T-cell (primary cell): ENCODE measurements at regions not wholly inside any gene's neighbourhood (a gene's known extent, or its start where the extent isn't known, plus 50 kb on each side); places are given as distances from the start of the nearest gene placed in this dataset.

ENCODE experiments used
- ATAC-seq, 4 experiments: fragments of 200-7000 bp in 3 of 4; fragments of 150-1000 bp in 1 of 4; cut with Tn5 transposase; replicated peaks in 1 of 4; 1 replicate in 3 of 4; 2 replicates in 1 of 4; pipeline ENCODE4 v1.10.0; 2021; ENCODE audit warnings: moderate library complexity in 3 of 4, mild to moderate bottlenecking in 2 of 4, moderate number of reproducible peaks in 1 of 4
- CTCF ChIA-PET, 2 donors: fragments of 300-600 bp; sonication (Branson Sonifier 250); formaldehyde crosslinking; loops; one replicate each; lab custom pipeline; 2022; ENCODE audit warnings: antibody characterized with exemption in 2 of 2; lab: Charles Lee
- POLR2A ChIA-PET, 2 donors: fragments of 300-600 bp; sonication (Branson Sonifier 250); formaldehyde crosslinking; loops; one replicate each; lab custom pipeline; 2022; ENCODE audit warnings: antibody characterized with exemption in 2 of 2; lab: Charles Lee
- DNase-seq, 35 experiments: peaks; one replicate each; pipeline versions ENCODE4 v3.0.0 to v3.0.0-alpha.2; 2013 to 2023
- H3K27ac ChIP-seq: one replicate; pipeline ENCODE4 v1.5.1; 2013; ENCODE audit warnings: low read length
- H3K27me3 ChIP-seq, 2 experiments: replicated peaks in 1 of 2; 1 replicate in 1 of 2; 2 replicates in 1 of 2; pipeline versions ENCODE4 v1.6.1 to v1.7.0; 2013; ENCODE audit warnings: low read length in 1 of 2, mixed read lengths in 1 of 2; ENCODE audit not compliant: control insufficient read depth in 2 of 2, insufficient read depth in 2 of 2; ENCODE audit errors: extremely low read depth in 1 of 2
- H3K36me3 ChIP-seq, 2 donors: 1 replicate in 1 of 2; 2 replicates in 1 of 2; pipeline versions ENCODE4 v1.6.1 to v1.7.0; 2013; ENCODE audit warnings: low read length in 1 of 2; ENCODE audit not compliant: control insufficient read depth in 2 of 2, insufficient read depth in 1 of 2; ENCODE audit errors: extremely low read depth in 1 of 2
- H3K4me1 ChIP-seq, 2 experiments: 1 replicate in 1 of 2; 2 replicates in 1 of 2; pipeline versions ENCODE4 v1.6.1 to v1.7.0; 2013; ENCODE audit warnings: low read length in 2 of 2, mixed read lengths in 1 of 2; ENCODE audit not compliant: insufficient read depth in 2 of 2, control insufficient read depth in 1 of 2; ENCODE audit errors: extremely low read depth in 1 of 2
- H3K4me3 ChIP-seq, 2 donors: 1 replicate in 1 of 2; 2 replicates in 1 of 2; pipeline versions ENCODE4 v1.5.1 to v1.7.0; 2013; ENCODE audit warnings: mild to moderate bottlenecking in 2 of 2, low read length in 1 of 2, moderate library complexity in 1 of 2; ENCODE audit not compliant: control insufficient read depth in 1 of 2; ENCODE audit errors: extremely low read depth in 1 of 2
- H3K9me3 ChIP-seq: 2 replicates; pipeline ENCODE4 v1.7.0; 2013
- H3K27ac Mint-ChIP-seq, 2 donors: one replicate each; pipeline ENCODE4 v1.8.0; 2020 to 2021; ENCODE audit warnings: mild to moderate bottlenecking in 2 of 2, mixed read lengths in 2 of 2
- H3K27me3 Mint-ChIP-seq, 2 donors: one replicate each; pipeline ENCODE4 v1.8.0; 2021 to 2022; ENCODE audit warnings: mixed read lengths in 2 of 2
- H3K36me3 Mint-ChIP-seq: one replicate; pipeline ENCODE4 v1.8.0; 2021; ENCODE audit warnings: mixed read lengths
- H3K4me1 Mint-ChIP-seq, 3 donors: one replicate each; pipeline ENCODE4 v1.8.0; 2020 to 2022; ENCODE audit warnings: mixed read lengths in 3 of 3, mild to moderate bottlenecking in 1 of 3
- H3K4me3 Mint-ChIP-seq, 3 donors: one replicate each; pipeline ENCODE4 v1.8.0; 2020 to 2022; ENCODE audit warnings: mild to moderate bottlenecking in 3 of 3, mixed read lengths in 3 of 3, moderate library complexity in 3 of 3
- H3K9me3 Mint-ChIP-seq, 3 donors: one replicate each; pipeline ENCODE4 v1.8.0; 2020 to 2022; ENCODE audit warnings: mixed read lengths in 3 of 3
- WGBS: methylation state at CpG from one replicate; pipeline ENCODE4 v1.1.5; 2013; ENCODE audit warnings: missing lambda C conversion rate; ENCODE audit not compliant: insufficient coverage; 5-methylcytosine and 5-hydroxymethylcytosine counted together

- no peaks in the 10 kb centered on the region for H3K4me1 ChIP-seq
- Mint-ChIP-seq H3K4me3 (no peak overlapping the region), H3K36me3 (peaks cover 2% of the 10 kb centered on the region), H3K9me3 (no peaks in the 10 kb centered on the region), H3K4me1 (peaks cover 0 to 13% (median 8%) of the 10 kb centered on the region in 3 donors), H3K27me3 (peaks cover 4 to 6% of the 10 kb centered on the region in 2 donors), H3K27ac (no peak overlapping the region)
- H3K36me3 ChIP-seq, result no peaks in the 10 kb centered on the region
- ATAC-seq (peak in 1 of 4 experiments; percentile 65), DNase-seq (peak in 1 of 35 experiments; percentile 9)
- no peaks in the 10 kb centered on the region for H3K9me3 ChIP-seq
- H3K4me3 ChIP-seq, result no peak overlapping the region
- WGBS, result 66% methylated on average over 2 of the region's 3 CpGs
- H3K27me3 ChIP-seq, result no peaks in the 10 kb centered on the region
- ChIA-PET POLR2A (no interaction called here), CTCF (no interaction called here)
- H3K27ac ChIP-seq, result no peak overlapping the region
Measured at GRCh38 chr5:67476531-67476930, 279.9 kb upstream of the CD180 start.

- 100% methylated on average over 3 of the region's 6 CpGs for whole genome bisulfite sequencing
- Mint-ChIP-seq H3K36me3 (peaks cover 2% of the 10 kb centered on the region), H3K4me3 (no peak overlapping the region), H3K9me3 (no peaks in the 10 kb centered on the region), H3K4me1 (peaks cover 0 to 13% (median 8%) of the 10 kb centered on the region in 3 donors), H3K27me3 (peaks cover 4 to 6% of the 10 kb centered on the region in 2 donors), H3K27ac (no peak overlapping the region)
- H3K36me3 ChIP-seq, result no peaks in the 10 kb centered on the region
- H3K9me3 ChIP-seq, result no peaks in the 10 kb centered on the region
- ChIA-PET CTCF (interaction anchor here in 1 of 2 donors (0.7 kb wide), 1 partner anchor 224 kb away, joined by 3 read pairs; no protein-coding TSS in a partner anchor), POLR2A (interaction anchor here in 1 of 2 donors (0.7 kb wide), 1 partner anchor 1212 kb away, joined by 3 read pairs; no protein-coding TSS in a partner anchor)
- no peak for ATAC-seq
- H3K27me3 ChIP-seq, result no peaks in the 10 kb centered on the region
- no peak overlapping the region for H3K27ac ChIP-seq
- no peaks in the 10 kb centered on the region for H3K4me1 ChIP-seq
- no peak overlapping the region for H3K4me3 ChIP-seq
- no peak for DNase-seq
Measured at GRCh38 chr5:67475489-67475888, 278.9 kb upstream of the CD180 start.

DNA sequence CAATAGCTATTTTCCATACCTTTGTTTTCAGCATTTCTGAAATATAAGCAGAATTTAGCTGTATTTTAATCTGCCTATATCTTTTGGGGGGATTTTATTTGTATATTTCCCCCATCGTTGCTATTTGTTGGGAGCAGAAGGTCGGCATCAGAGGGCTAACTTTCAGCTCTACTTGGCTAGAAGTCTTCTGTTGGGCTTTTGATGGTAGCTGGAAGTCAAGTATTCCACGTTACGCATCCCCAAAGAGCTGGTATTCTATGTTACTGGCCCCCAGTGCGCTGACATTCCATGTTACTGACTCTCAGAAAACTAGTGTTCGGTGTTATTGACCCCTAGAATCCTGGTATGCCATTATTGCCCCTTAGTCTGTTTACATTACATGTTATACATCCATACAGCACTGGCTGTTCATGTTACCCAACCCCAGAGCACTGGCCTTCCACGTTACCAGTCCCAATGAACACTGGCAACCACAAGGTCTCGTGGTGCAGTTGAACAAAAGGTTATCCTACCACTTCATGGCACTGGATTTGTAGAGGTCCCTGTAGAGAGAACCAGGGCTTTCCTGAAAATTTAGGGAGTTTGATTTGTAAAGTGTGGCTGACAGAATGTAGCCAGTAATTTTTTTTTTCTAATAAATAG, 278.1 kb upstream of the CD180 start:
- no peak for ATAC-seq
- Histone ChIP-seq H3K4me3 (no peak overlapping the region), H3K9me3 (no peaks in the 10 kb centered on the region), H3K4me1 (no peaks in the 10 kb centered on the region), H3K27me3 (no peaks in the 10 kb centered on the region), H3K36me3 (no peaks in the 10 kb centered on the region), H3K27ac (no peak overlapping the region)
- Mint-ChIP-seq H3K27ac (no peak overlapping the region), H3K4me1 (peaks cover 0 to 13% (median 8%) of the 10 kb centered on the region in 3 donors), H3K36me3 (peaks cover 2% of the 10 kb centered on the region), H3K9me3 (no peaks in the 10 kb centered on the region), H3K4me3 (no peak overlapping the region), H3K27me3 (peaks cover 4 to 6% of the 10 kb centered on the region in 2 donors)
- WGBS, result 80% methylated on average over 2 of the region's 8 CpGs
- ChIA-PET POLR2A (interaction anchor here in 1 of 2 donors (0.6 to 0.7 kb wide), 2 partner anchors 23 to 1213 kb away, joined by 3 to 11 read pairs; no protein-coding TSS in a partner anchor), CTCF (interaction anchor here in 1 of 2 donors (0.7 kb wide), 1 partner anchor 225 kb away, joined by 3 read pairs; no protein-coding TSS in a partner anchor)
- DNase-seq, result no peak

DNA sequence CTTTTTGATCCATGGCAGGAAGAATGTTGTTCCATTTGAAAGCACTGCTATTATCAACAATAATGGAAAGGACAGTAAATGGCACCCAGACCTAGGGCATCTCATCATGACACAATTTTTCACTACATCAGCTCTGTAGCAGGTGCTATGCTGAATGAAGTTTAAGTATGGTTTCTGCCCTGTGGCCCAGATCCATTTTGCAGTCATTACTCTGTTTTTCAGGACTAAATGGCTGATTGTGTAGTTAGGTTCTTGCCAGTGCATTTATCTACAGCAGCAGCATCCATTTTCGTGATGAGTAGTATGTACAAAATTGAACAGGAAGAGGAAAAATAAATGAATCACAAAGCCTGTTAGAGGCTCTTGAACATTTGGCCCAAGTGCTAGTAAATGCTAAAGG, 270.5 kb upstream of the CD180 start:
- H3K4me3 ChIP-seq, result no peak overlapping the region
- ChIA-PET POLR2A (no interaction called here), CTCF (no interaction called here)
- H3K27ac ChIP-seq, result no peak overlapping the region
- no peaks in the 10 kb centered on the region for H3K36me3 Mint-ChIP-seq
- no peaks in the 10 kb centered on the region for H3K9me3 ChIP-seq
- H3K36me3 ChIP-seq, result no peaks in the 10 kb centered on the region
- H3K9me3 Mint-ChIP-seq, result no peaks in the 10 kb centered on the region
- no peaks in the 10 kb centered on the region for H3K4me1 Mint-ChIP-seq
- H3K4me1 ChIP-seq, result no peaks in the 10 kb centered on the region
- no peak overlapping the region for H3K27ac Mint-ChIP-seq
- DNase-seq (no peak), ATAC-seq (no peak)
- H3K4me3 Mint-ChIP-seq, result no peak overlapping the region
- WGBS, result 88% methylated on average over 1 of the region's 1 CpG
- no peaks in the 10 kb centered on the region for H3K27me3 Mint-ChIP-seq
- no peaks in the 10 kb centered on the region for H3K27me3 ChIP-seq

GRCh38 chr5:67465537-67466207, 269.1 kb upstream of the CD180 start:
- no peak overlapping the region for H3K4me3 ChIP-seq
- ChIA-PET CTCF (no interaction called here), POLR2A (interaction anchor here (0.6 kb wide), 2 partner anchors 53 to 1235 kb away, joined by 5 to 12 read pairs; no protein-coding TSS in a partner anchor)

DNA sequence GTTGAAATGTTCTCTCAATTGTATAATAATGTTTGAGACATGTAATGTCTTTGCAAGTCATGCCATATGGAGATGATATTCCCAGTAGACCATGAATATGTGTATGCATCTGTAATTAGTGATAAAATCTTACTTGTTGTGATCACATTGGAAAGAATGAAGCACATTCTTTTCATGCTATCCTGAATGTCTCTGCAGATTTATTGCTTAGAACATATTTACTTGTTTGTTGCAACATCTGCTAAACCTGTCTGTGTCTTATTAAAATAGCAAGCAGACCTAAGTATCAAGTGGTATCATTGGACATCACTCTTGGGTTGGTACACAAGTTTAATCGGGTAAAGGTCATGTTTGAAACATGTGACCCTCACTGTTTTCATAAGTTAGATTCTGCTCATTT, 265.5 kb upstream of the CD180 start:
- WGBS, result no CpG with 5 or more reads among the region's 1 CpG
- no peaks in the 10 kb centered on the region for H3K4me1 Mint-ChIP-seq

More at GRCh38 chr5:67465537-67466207, 269.1 kb upstream of the CD180 start:
- Histone ChIP-seq H3K27ac (no peak overlapping the region), H3K27me3 (no peaks in the 10 kb centered on the region), H3K4me1 (no peaks in the 10 kb centered on the region), H3K9me3 (no peaks in the 10 kb centered on the region), H3K36me3 (no peaks in the 10 kb centered on the region)
- DNase-seq (no peak), ATAC-seq (no peak)
- Mint-ChIP-seq H3K27me3 (no peaks in the 10 kb centered on the region), H3K36me3 (no peaks in the 10 kb centered on the region), H3K27ac (no peak overlapping the region), H3K4me3 (no peak overlapping the region), H3K4me1 (no peaks in the 10 kb centered on the region), H3K9me3 (no peaks in the 10 kb centered on the region)

More for the DNA sequence above, 265.5 kb upstream of the CD180 start:
- Mint-ChIP-seq H3K9me3 (no peaks in the 10 kb centered on the region), H3K4me3 (no peak overlapping the region), H3K36me3 (no peaks in the 10 kb centered on the region), H3K27ac (no peak overlapping the region), H3K27me3 (no peaks in the 10 kb centered on the region)
- DNase-seq (no peak), ATAC-seq (no peak)
- Histone ChIP-seq H3K4me1 (no peaks in the 10 kb centered on the region), H3K9me3 (no peaks in the 10 kb centered on the region), H3K4me3 (no peak overlapping the region), H3K27me3 (no peaks in the 10 kb centered on the region), H3K27ac (no peak overlapping the region), H3K36me3 (no peaks in the 10 kb centered on the region)
- POLR2A ChIA-PET, result interaction anchor here in 1 of 2 donors (0.6 kb wide), 1 partner anchor 643 kb away, joined by 5 read pairs; no protein-coding TSS in a partner anchor
- CTCF ChIA-PET, result no interaction called here
